Mucosa of gallbladder (tissue), 1 donor: ENCODE measurements at regions not wholly inside any gene's neighbourhood (a gene's known extent, or its start where the extent isn't known, plus 50 kb on each side); places are given as distances from the start of the nearest gene placed in this dataset.

ENCODE experiments used
- DNase-seq: peaks from one replicate; pipeline ENCODE4 v3.0.0-alpha.2; 2020; ENCODE audit warnings: low spot score
- donor health status: DM: no; HTN: no; CAD: no.

- DNase-seq: no peak
Measured at GRCh38 chr13:47332149-47332548, 435.3 kb upstream of the HTR2A start.

- DNase-seq: no peak
Measured at GRCh38 chr13:47330031-47330430, 433.2 kb upstream of the HTR2A start.

GRCh38 chr13:47327861-47328260 is 431.0 kb upstream of the HTR2A start:
- no peak for DNase-seq

GRCh38 chr13:47326061-47326460 is 429.2 kb upstream of the HTR2A start:
- DNase-seq: no peak

- DNase-seq: no peak
Measured at GRCh38 chr13:47317356-47317755, 420.5 kb upstream of the HTR2A start.

GRCh38 chr13:47310401-47310800 is 413.5 kb upstream of the HTR2A start:
- DNase-seq: no peak

DNA sequence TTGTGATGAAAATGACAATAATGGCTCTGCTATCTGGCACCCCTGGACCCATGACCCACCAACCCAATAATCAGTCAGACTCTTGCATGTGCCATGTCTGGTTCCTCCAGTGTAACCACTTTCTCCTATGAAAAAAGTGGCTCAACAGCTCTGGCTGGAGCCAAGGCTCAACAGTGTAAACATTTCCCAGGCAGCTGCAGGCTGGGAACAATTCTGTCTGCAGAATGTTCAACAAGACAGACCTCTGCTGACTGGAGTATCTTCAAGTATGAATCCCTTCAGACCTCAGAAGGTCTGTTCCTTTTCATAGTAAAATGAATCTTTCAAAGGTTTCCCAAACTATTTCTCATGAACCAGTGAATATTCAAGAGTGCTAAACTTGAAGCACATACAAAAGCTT is 410.1 kb upstream of the HTR2A start:
- DNase-seq: peak; percentile 16

GRCh38 chr13:47303626-47304025 is 406.8 kb upstream of the HTR2A start:
- no peak for DNase-seq

DNA sequence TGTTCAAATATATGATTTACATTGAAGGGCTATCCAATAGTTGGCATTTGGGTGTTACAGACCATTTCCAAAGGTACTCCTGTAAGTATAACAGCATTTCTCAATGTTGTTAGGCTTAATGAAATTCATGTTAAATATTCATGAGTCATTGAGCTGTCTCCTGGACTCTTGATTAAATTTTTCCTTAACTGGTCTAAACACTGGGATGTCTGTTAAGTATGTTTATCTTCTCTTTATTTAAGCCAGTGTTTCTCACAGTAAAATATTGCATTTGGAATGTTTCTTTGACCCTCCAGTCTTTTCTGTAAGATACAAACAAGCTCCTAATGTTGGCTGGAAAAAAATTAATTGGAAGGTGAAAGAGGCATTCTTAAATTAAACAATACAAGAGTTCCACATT is 402.5 kb upstream of the HTR2A start:
- no peak for DNase-seq

DNA sequence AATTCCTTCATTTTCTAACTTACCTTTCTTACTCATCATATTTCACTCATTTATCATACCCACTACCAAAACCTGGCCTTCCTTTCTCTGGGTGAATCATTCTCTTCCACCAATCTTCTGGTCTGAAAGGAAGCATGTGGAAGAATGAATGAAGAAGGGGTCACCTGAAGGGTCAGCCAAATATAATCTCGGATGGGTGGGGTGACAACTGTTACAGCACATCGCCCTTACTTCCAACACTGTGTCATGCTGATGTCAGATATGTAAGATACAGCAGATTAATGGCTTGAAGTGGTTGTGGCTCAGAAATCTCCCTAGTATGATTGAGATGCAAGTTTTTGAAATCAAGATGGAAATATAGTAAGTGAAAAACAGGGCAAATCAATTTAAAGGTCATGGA is 401.7 kb upstream of the HTR2A start:
- DNase-seq: no peak

- DNase-seq: no peak
Measured at GRCh38 chr13:47294691-47295090, 397.8 kb upstream of the HTR2A start.

DNA sequence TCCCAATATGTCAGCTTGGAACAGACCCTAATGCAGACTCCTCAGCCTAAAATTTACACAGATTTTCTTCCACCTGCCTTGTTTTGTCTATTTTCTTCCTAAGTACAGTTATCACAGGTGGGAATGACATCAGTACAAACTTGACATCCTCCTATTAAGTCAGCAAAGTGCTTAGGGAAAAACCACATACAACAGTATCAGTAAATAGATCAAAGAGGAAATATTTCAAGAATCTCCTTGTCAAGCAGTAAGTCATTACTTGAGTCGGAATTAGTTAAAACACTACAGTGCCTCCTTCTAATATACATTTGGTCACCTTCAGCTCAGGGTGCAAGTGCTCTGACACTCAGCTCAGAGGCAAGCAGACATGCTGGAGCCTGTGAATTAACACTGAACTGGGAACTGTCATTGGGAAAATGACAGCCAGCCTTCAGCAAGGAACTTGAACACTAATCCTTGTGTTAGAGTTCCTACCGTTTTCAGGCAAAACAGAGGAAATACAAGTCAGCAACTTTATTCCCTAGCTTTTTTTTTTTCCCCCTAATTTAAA is 394.3 kb upstream of the HTR2A start:
- no peak for DNase-seq

DNA sequence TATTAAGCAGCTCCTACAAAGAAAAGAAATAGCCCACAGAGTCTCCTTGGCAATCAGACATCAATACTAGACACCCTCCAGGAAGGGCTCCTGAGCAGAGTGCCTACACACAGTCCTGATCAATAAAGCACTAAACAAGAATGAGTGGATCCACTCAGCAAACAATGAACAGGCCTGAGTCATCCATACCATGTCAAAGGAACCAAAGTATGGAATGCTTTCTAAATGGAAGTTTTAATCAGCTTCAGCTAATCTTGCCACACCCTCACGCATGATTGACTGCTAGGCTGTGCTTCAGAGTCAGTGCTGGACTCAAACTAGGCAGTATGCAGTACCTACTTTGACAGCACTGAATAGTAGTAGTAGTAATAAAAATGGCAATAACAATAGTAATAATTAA is 392.7 kb upstream of the HTR2A start:
- peak; percentile 62 for DNase-seq

GRCh38 chr13:47288546-47288945 is 391.7 kb upstream of the HTR2A start:
- no peak for DNase-seq

GRCh38 chr13:47287291-47287751 is 390.5 kb upstream of the HTR2A start:
- no peak for DNase-seq

GRCh38 chr13:47281991-47282390 is 385.1 kb upstream of the HTR2A start:
- DNase-seq: no peak

GRCh38 chr13:47279920-47280319 is 383.1 kb upstream of the HTR2A start:
- DNase-seq: no peak

DNA sequence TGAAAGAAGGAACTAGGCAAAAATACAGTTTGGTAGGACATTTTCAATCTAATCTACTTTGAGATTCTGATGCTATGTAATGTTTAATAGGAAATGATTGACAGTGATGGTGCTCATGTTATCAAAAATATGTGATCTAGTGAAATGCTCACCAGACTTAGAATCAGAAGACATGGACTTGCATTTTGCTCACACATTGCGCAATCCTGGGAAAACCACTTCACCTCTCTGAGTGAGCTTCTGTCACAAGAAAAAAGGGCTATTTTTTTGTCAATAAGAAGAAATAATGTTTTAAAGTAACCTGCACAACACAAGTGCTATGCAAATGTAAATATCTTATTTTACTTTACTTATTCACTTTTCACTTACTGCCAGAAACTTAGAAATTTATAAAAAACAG is 380.9 kb upstream of the HTR2A start:
- no peak for DNase-seq

DNA sequence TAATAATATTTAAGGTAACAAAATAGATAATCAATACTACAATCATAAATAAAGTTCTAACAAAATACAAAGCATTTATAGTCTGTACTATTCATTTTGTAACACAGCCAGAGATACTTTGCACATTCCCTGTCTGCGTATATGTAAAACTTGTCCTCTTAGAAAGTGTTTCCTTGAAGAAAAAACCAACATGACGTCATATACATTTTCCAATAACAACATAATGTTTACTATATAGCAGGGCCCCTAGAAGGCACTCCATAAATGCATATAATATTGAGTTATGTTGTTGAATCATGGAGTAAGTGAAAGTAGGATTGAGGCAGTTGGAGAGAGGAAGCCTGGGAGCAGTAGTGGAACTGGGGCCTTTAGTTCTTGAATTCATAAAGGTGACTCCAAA is 371.4 kb upstream of the HTR2A start:
- DNase-seq: no peak

- no peak for DNase-seq
Measured at GRCh38 chr13:47258384-47258783, 361.5 kb upstream of the HTR2A start.

- DNase-seq: no peak
Measured at GRCh38 chr13:47256618-47257017, 359.8 kb upstream of the HTR2A start.

DNA sequence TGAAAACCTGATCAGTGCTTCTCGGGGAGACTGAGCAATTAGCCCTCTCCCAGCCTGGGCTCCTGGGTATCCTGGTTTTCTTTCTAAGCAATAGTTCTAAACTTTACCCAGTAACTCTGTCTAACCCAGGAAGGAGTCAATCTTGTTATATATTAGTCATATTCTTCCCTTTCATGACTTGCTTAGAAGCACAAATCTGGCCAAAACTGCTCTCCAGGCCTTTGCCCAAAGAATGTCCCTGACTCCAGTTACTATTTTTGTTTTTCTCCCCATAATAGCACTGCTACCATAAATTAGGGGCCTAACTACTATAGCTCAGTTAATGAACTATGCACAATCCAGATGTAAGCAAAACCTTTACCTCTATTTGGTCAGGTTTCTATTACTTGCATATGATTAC is 355.8 kb upstream of the HTR2A start:
- DNase-seq: no peak

DNA sequence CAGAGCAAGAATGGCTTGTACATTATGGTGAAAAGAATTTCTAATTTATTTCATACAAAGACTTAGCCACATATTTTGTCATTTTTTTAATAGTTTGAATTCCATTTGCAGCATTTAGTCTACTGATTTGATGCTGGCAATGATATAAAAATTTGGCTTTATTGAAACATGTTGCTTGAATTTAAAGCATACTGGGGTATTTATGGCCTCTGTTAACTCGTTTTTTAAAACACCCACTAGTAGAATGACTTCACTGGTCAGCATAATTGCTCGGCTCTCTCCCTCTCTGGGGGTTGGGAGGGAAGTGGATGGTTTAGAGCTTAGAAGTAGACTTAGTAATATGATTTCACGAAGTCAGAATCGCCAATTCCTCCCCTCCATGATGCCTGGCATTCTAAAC is 354.9 kb upstream of the HTR2A start:
- DNase-seq: no peak

DNA sequence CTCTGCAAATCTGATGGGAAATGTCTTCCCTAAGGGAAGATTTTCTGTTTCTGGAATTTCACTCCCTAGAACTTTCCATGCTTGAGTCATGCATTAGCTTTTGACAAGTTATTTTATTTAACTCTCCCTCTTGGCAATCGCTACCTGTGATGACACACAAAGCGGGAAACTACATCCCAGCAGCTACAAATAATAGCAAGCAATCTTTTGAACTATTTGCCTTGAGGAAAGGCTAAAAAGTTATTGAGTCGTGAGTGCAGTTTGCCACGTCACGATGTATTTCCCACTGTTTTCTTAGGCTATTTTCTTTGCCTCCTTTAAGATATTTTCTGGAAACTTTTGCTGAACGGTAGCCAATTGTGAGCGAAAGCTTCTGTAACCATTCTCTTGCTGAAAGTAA is 353.3 kb upstream of the HTR2A start:
- DNase-seq: no peak

GRCh38 chr13:47249266-47249665 is 352.4 kb upstream of the HTR2A start:
- DNase-seq: no peak
